B cell (primary cell): ENCODE measurements at regions not wholly inside any gene's neighbourhood (a gene's known extent, or its start where the extent isn't known, plus 50 kb on each side); places are given as distances from the start of the nearest gene placed in this dataset.

Experiments used
- ATAC-seq: fragments of 200-7000 bp; cut with Tn5 transposase; one replicate; pipeline ENCODE4 v1.10.0; 2021; ENCODE audit warnings: low read depth, mild to moderate bottlenecking, moderate number of reproducible peaks, moderate library complexity
- CTCF ChIA-PET: fragments of 350-600 bp; sonication (Branson Sonifier 250); formaldehyde crosslinking; loops from one replicate; lab custom pipeline; 2021; ENCODE audit warnings: antibody characterized with exemption, inconsistent platforms; lab: Charles Lee
- POLR2A ChIA-PET: fragments of 350-600 bp; sonication (Branson Sonifier 250); formaldehyde crosslinking; loops from one replicate; lab custom pipeline; 2021; ENCODE audit warnings: antibody characterized with exemption; lab: Charles Lee
- DNase-seq: peaks from one replicate; pipeline ENCODE4 v3.0.0; 2013
- H2AFZ ChIP-seq: 2 replicates; pipeline ENCODE4 v1.6.1; 2012; ENCODE audit warnings: mild to moderate bottlenecking, low read depth, low read length; ENCODE audit not compliant: insufficient read depth, poor library complexity, severe bottlenecking
- H3K27ac ChIP-seq, 2 donors: 1 replicate in 1 of 2; 2 replicates in 1 of 2; pipeline ENCODE4 v1.5.1; 2012 to 2013; ENCODE audit warnings: low read length in 2 of 2, mild to moderate bottlenecking in 2 of 2, moderate library complexity in 1 of 2
- H3K27me3 ChIP-seq, 4 experiments: fragments of 200-600 bp in 1 of 4; sonication (generic) in 1 of 4; replicated peaks in 1 of 4; 1 replicate in 2 of 4; 2 replicates in 2 of 4; pipeline versions ENCODE4 v1.6.1 to v1.7.0; 2013 to 2016; ENCODE audit warnings: low read length in 3 of 4, mild to moderate bottlenecking in 2 of 4, mixed read lengths in 1 of 4, moderate library complexity in 1 of 4; ENCODE audit not compliant: insufficient read depth in 4 of 4, control insufficient read depth in 3 of 4; ENCODE audit errors: control extremely low read depth in 1 of 4
- H3K36me3 ChIP-seq, 2 experiments: replicated peaks in 1 of 2; 1 replicate in 1 of 2; 2 replicates in 1 of 2; pipeline versions ENCODE4 v1.6.1 to v1.7.1; 2013; ENCODE audit warnings: low read length in 1 of 2; ENCODE audit not compliant: insufficient read depth in 2 of 2, control insufficient read depth in 1 of 2; ENCODE audit errors: control extremely low read depth in 1 of 2, extremely low read depth in 1 of 2
- H3K4me1 ChIP-seq, 2 donors: fragments of 200-600 bp in 1 of 2; sonication (generic) in 1 of 2; 1 replicate in 1 of 2; 2 replicates in 1 of 2; pipeline versions ENCODE4 v1.5.1 to v1.6.1; 2013 to 2017; ENCODE audit warnings: low read length in 2 of 2; ENCODE audit not compliant: control insufficient read depth in 2 of 2, insufficient read depth in 2 of 2
- H3K4me2 ChIP-seq: replicated peaks from 2 replicates; pipeline ENCODE3; 2012; ENCODE audit warnings: mild to moderate bottlenecking, low read depth, low read length; ENCODE audit not compliant: poor library complexity, severe bottlenecking
- H3K4me3 ChIP-seq, 5 experiments: fragments of 200-600 bp in 1 of 5; sonication (generic) in 1 of 5; 1 replicate in 3 of 5; 2 replicates in 2 of 5; pipeline versions ENCODE4 v1.5.1 to v1.7.0; 2011 to 2016; ENCODE audit warnings: low read length in 4 of 5, mild to moderate bottlenecking in 4 of 5, low read depth in 2 of 5, control low read depth in 1 of 5, moderate library complexity in 1 of 5; ENCODE audit not compliant: insufficient read depth in 1 of 5; ENCODE audit errors: control extremely low read depth in 1 of 5, extremely low read depth in 1 of 5
- H3K79me2 ChIP-seq: fragments of 200-600 bp; sonication (generic); one replicate; pipeline ENCODE4 v1.6.0; 2016; ENCODE audit warnings: low read length; ENCODE audit not compliant: control insufficient read depth, insufficient read depth
- H3K9ac ChIP-seq: fragments of 200-600 bp; sonication (generic); 2 replicates; pipeline ENCODE4 v1.6.1; 2017; ENCODE audit warnings: mild to moderate bottlenecking, low read length, moderate library complexity
- H3K9me3 ChIP-seq, 3 donors: one replicate each; pipeline versions ENCODE4 v1.6.1 to v1.7.1; 2013; ENCODE audit warnings: low read length in 2 of 3; ENCODE audit not compliant: control insufficient read depth in 2 of 3, insufficient read depth in 1 of 3; ENCODE audit errors: control extremely low read depth in 1 of 3
- H4K20me1 ChIP-seq: 2 replicates; pipeline ENCODE4 v1.6.0; 2012; ENCODE audit warnings: mild to moderate bottlenecking, low read length; ENCODE audit not compliant: insufficient read depth, control insufficient read depth, poor library complexity, severe bottlenecking
- H3K27ac Mint-ChIP-seq: one replicate; pipeline ENCODE4 v1.8.0; 2021; ENCODE audit warnings: mixed read lengths
- H3K27me3 Mint-ChIP-seq: one replicate; pipeline ENCODE4 v1.8.0; 2021; ENCODE audit warnings: mixed read lengths
- H3K4me1 Mint-ChIP-seq: one replicate; pipeline ENCODE4 v1.8.0; 2021; ENCODE audit warnings: mixed read lengths
- H3K4me3 Mint-ChIP-seq: one replicate; pipeline ENCODE4 v1.8.0; 2021; ENCODE audit warnings: mixed read lengths
- H3K9me3 Mint-ChIP-seq: one replicate; pipeline ENCODE4 v1.8.0; 2022; ENCODE audit warnings: mixed read lengths; ENCODE audit not compliant: insufficient read depth
- EZH2 ChIP-seq: IDR thresholded peaks from 2 replicates; pipeline ENCODE4 v1.6.1; 2012; ENCODE audit warnings: borderline replicate concordance, low read depth, mild to moderate bottlenecking, moderate library complexity, low read length; ENCODE audit not compliant: insufficient read depth, poor library complexity, severe bottlenecking
- WGBS: methylation state at CpG from one replicate; pipeline ENCODE4 v1.1.5; 2013; ENCODE audit warnings: missing lambda C conversion rate; ENCODE audit not compliant: insufficient coverage; 5-methylcytosine and 5-hydroxymethylcytosine counted together
- intact Hi-C: fragments of 100-400 bp; cut with micrococcal nuclease; formaldehyde crosslinking; loops from one replicate; pipeline ENCODE4 v1.10.0; 2022
- TF ChIP-seq, protein P1 (sequence below): fragments of 200-600 bp; IDR thresholded peaks from one replicate; pipeline ENCODE4 v1.8.0; 2022; ENCODE audit warnings: antibody characterized with exemption, mild to moderate bottlenecking

DNA sequence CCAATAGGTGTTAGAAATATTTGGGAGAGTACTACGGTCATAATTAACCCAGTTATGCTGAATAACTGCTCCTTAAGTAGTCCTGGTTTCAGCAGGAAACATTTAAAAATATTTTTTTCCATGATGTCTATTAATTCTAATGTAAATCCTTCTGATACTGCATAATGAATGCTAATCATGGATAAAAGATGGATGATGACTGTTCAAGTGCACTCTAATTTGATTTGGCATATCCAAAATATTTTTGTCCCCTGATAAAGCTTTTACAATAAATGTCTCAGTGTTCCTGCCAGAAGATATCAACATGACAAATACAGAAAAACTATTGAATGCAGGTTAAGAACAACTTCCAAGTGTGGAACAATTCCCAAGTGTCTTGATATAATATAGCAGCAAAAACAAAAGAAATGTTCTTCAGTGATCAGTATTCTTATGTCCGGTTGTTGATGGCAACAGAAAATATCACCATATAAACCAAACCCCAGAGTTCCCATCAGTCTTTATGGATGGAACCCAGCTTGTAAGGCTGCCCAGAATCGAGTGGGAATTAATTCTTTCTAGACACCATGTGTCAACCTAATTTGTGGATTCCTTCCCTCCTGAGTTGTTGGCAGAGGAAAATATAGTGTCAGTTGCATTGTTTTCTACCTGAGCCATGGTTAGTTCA, 205.4 kb upstream of the GK2 start:
- peaks cover under 1% of the 10 kb centered on the region for H3K4me1 Mint-ChIP-seq
- no peak overlapping the region for H3K4me3 ChIP-seq
- no peaks in the 10 kb centered on the region for H3K79me2 ChIP-seq
- no peaks in the 10 kb centered on the region for H3K36me3 ChIP-seq
- no peaks in the 10 kb centered on the region for H3K27me3 ChIP-seq
- ChIA-PET CTCF (interaction anchor here (0.5 kb wide), 1 partner anchor 1752 kb away, joined by 3 read pairs; no protein-coding TSS in a partner anchor), POLR2A (no interaction called here)
- DNase-seq (no peak), ATAC-seq (no peak)
- intact Hi-C loops: no loop called here
- no peaks in the 10 kb centered on the region for H3K9me3 Mint-ChIP-seq
- TF ChIP-seq EZH2: no peak
- TF ChIP-seq, protein P1, sequence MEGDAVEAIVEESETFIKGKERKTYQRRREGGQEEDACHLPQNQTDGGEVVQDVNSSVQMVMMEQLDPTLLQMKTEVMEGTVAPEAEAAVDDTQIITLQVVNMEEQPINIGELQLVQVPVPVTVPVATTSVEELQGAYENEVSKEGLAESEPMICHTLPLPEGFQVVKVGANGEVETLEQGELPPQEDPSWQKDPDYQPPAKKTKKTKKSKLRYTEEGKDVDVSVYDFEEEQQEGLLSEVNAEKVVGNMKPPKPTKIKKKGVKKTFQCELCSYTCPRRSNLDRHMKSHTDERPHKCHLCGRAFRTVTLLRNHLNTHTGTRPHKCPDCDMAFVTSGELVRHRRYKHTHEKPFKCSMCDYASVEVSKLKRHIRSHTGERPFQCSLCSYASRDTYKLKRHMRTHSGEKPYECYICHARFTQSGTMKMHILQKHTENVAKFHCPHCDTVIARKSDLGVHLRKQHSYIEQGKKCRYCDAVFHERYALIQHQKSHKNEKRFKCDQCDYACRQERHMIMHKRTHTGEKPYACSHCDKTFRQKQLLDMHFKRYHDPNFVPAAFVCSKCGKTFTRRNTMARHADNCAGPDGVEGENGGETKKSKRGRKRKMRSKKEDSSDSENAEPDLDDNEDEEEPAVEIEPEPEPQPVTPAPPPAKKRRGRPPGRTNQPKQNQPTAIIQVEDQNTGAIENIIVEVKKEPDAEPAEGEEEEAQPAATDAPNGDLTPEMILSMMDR: no peak
- H3K27me3 Mint-ChIP-seq: peaks cover 3% of the 10 kb centered on the region
- H3K4me2 ChIP-seq: no peak overlapping the region
- H3K4me3 Mint-ChIP-seq: no peak overlapping the region
- H2AFZ ChIP-seq: no peak overlapping the region
- H4K20me1 ChIP-seq: no peaks in the 10 kb centered on the region
- no peaks in the 10 kb centered on the region for H3K4me1 ChIP-seq
- no peaks in the 10 kb centered on the region for H3K9me3 ChIP-seq
- WGBS: no CpG with 5 or more reads among the region's 3 CpGs
- no peak overlapping the region for H3K9ac ChIP-seq
- H3K27ac ChIP-seq: no peak overlapping the region
- H3K27ac Mint-ChIP-seq: no peak overlapping the region

DNA sequence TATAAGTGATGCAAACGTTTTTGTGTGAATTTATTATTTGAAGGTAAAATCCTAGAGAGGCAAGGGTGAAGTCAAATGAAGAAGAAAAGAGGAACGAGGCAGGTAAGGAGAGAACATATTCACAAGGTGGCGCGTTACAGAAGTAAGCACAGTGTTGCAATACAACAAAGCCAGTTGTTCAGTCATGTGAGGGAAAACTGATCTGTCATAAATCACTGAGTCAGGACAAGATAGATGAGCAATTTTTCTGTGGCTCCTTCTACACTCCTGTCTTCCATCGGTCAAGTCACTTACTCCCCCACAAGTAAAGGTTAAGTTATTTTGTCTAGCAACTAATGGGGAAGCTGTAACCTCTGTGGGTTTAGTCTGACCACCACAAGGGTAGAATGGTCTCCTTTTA, 203.0 kb upstream of the GK2 start:
- no peak overlapping the region for H3K4me3 Mint-ChIP-seq
- 80% methylated on average over 4 of the region's 5 CpGs for WGBS

More for the DNA sequence above, 203.0 kb upstream of the GK2 start:
- intact Hi-C loops: no loop called here
- DNase-seq: no peak
- Histone ChIP-seq H3K4me1 (no peaks in the 10 kb centered on the region), H3K27ac (no peak overlapping the region), H3K27me3 (no peaks in the 10 kb centered on the region), H3K9me3 (peaks cover 0 to 1% (median 0%) of the 10 kb centered on the region in 3 donors), H2AFZ (no peak overlapping the region), H3K4me3 (no peak overlapping the region), H3K79me2 (no peaks in the 10 kb centered on the region), H3K36me3 (peaks cover 0 to 2% of the 10 kb centered on the region in 2 experiments), H3K4me2 (no peak overlapping the region), H3K9ac (no peak overlapping the region), H4K20me1 (no peaks in the 10 kb centered on the region)
- H3K9me3 Mint-ChIP-seq: no peaks in the 10 kb centered on the region
- ATAC-seq: no peak
- H3K27me3 Mint-ChIP-seq: peaks cover 3% of the 10 kb centered on the region
- no peak overlapping the region for H3K27ac Mint-ChIP-seq
- H3K4me1 Mint-ChIP-seq: peaks cover 6% of the 10 kb centered on the region
- ChIA-PET POLR2A (no interaction called here), CTCF (no interaction called here)
- no peak for TF ChIP-seq EZH2
- TF ChIP-seq, protein P1: no peak
